ENCODE measurements at regions not wholly inside any gene's neighbourhood (a gene's known extent, or its start where the extent isn't known, plus 50 kb on each side); places are given as distances from the start of the nearest gene placed in this dataset.

DNA sequence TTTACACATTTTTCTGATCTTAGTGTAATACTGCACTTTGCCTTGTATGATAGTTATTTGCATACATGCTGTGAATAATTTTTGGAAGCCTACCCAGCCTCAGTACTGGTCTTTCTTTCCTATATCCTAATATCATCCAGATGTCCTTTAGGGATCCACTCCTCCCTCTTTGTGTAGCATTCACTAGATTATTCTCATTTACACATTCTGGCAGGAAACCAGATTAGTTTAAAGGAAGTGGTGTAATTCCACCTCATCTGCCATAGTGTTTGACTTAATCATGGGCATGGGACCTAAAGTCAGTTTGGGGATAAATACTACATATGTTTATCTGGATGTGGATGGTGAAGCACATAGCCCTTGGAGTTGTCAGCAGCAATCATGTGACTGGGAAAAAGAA is 444.9 kb upstream of the MAP2 start:
- Histone ChIP-seq H2BK5ac (ENCODE audit: insufficient read length, low read length) (no peak overlapping the region), H3K9me3 (ENCODE audit: control insufficient read depth, low read depth, low read length) (no peaks in the 10 kb centered on the region), H2BK120ac (ENCODE audit: low read depth, low read length, poor library complexity, severe bottlenecking) (no peak overlapping the region), H2AK5ac (ENCODE audit: insufficient read length, low read length) (no peak overlapping the region), H3T11ph (ENCODE audit: low read length) (no peak overlapping the region), H3K4ac (ENCODE audit: low read depth, low read length) (no peak overlapping the region), H4K20me1 (ENCODE audit: control insufficient read depth, insufficient read depth, insufficient read length) (no peaks in the 10 kb centered on the region), H3K9ac (ENCODE audit: extremely low read depth, insufficient read length, low read length) (no peak overlapping the region), H3K23ac (ENCODE audit: insufficient read length, low read depth, low read length) (no peak overlapping the region), H4K91ac (ENCODE audit: insufficient read length, low read depth, low read length) (no peak overlapping the region), H3K23me2 (ENCODE audit: insufficient read length, low read depth, low read length, poor library complexity, severe bottlenecking) (no peaks in the 10 kb centered on the region), H3K4me1 (ENCODE audit: insufficient read depth, low read length) (no peaks in the 10 kb centered on the region), H3K79me2 (ENCODE audit: insufficient read depth, low read length) (no peaks in the 10 kb centered on the region), H3K14ac (ENCODE audit: insufficient read depth, low read length) (no peak overlapping the region), H2BK15ac (ENCODE audit: low read depth, low read length) (no peak overlapping the region), H2AFZ (ENCODE audit: low read length) (no peak overlapping the region), H3K79me1 (ENCODE audit: insufficient read depth, low read depth, low read length, poor library complexity, severe bottlenecking) (no peaks in the 10 kb centered on the region), H3K4me2 (ENCODE audit: insufficient read depth, insufficient read length, low read length) (no peak overlapping the region), H3K18ac (ENCODE audit: insufficient read length, low read depth, low read length) (no peak overlapping the region), H3K27me3 (ENCODE audit: insufficient read depth, low read length) (no peaks in the 10 kb centered on the region), H4K8ac (replicated peaks; ENCODE audit: insufficient read length, low read depth, low read length) (no peak overlapping the region), H3K27ac (ENCODE audit: insufficient read length, low read depth, low read length) (no peak overlapping the region), H4K5ac (ENCODE audit: insufficient read length, low read depth, low read length) (no peak overlapping the region), H2BK12ac (ENCODE audit: insufficient read length, low read depth, low read length) (no peak overlapping the region), H2BK20ac (ENCODE audit: low read depth, low read length, poor library complexity, severe bottlenecking) (no peak overlapping the region), H3K56ac (ENCODE audit: insufficient read length, low read depth, low read length) (no peak overlapping the region)
- Mint-ChIP-seq H3K9me3 (no peaks in the 10 kb centered on the region), H3K36me3 (ENCODE audit: insufficient read depth in 1 of 3, low read depth in 3 of 3) (no peaks in the 10 kb centered on the region), H3K27ac (no peak overlapping the region), H3K27me3 (ENCODE audit: low read depth) (no peaks in the 10 kb centered on the region), H3K4me1 (no peaks in the 10 kb centered on the region), H3K4me3 (no peak overlapping the region)
- TF ChIP-seq, protein P1, sequence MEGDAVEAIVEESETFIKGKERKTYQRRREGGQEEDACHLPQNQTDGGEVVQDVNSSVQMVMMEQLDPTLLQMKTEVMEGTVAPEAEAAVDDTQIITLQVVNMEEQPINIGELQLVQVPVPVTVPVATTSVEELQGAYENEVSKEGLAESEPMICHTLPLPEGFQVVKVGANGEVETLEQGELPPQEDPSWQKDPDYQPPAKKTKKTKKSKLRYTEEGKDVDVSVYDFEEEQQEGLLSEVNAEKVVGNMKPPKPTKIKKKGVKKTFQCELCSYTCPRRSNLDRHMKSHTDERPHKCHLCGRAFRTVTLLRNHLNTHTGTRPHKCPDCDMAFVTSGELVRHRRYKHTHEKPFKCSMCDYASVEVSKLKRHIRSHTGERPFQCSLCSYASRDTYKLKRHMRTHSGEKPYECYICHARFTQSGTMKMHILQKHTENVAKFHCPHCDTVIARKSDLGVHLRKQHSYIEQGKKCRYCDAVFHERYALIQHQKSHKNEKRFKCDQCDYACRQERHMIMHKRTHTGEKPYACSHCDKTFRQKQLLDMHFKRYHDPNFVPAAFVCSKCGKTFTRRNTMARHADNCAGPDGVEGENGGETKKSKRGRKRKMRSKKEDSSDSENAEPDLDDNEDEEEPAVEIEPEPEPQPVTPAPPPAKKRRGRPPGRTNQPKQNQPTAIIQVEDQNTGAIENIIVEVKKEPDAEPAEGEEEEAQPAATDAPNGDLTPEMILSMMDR (conservative IDR thresholded peaks at IDR 0.05) = no peak
- DNase-seq = no peak

All from H9 (cell line).